HEK293 (cell line): ENCODE measurements at regions not wholly inside any gene's neighbourhood (a gene's known extent, or its start where the extent isn't known, plus 50 kb on each side); places are given as distances from the start of the nearest gene placed in this dataset.

Source experiments
- CTCF ChIA-PET: fragments of 350-600 bp; formaldehyde crosslinking; extraction: SDS; loops from one replicate; lab custom pipeline; 2021; ENCODE audit warnings: antibody characterized with exemption; lab: Yijun Ruan, JAX
- POLR2A ChIA-PET: fragments of 300-600 bp; formaldehyde crosslinking; extraction: SDS; loops from one replicate; lab custom pipeline; 2020; ENCODE audit warnings: antibody characterized with exemption, inconsistent platforms; lab: Yijun Ruan, JAX
- H3K27ac ChIP-seq: fragments of 200-500 bp; sonication (Bioruptor generic); 2 replicates; pipeline ENCODE4 v1.5.1; 2014; ENCODE audit warnings: low read depth, low read length, control low read depth, inconsistent platforms; ENCODE audit errors: extremely low read depth
- H3K36me3 ChIP-seq, 2 experiments: fragments of 200-500 bp in 1 of 2; sonication (Bioruptor generic) in 1 of 2; 1 replicate in 1 of 2; 2 replicates in 1 of 2; pipeline ENCODE4 v1.5.1; 2014 to 2017; ENCODE audit warnings: inconsistent platforms in 2 of 2, low read length in 2 of 2; ENCODE audit not compliant: control insufficient read depth in 2 of 2, insufficient read depth in 1 of 2
- H3K4me1 ChIP-seq: fragments of 200-500 bp; sonication (Bioruptor generic); 2 replicates; pipeline ENCODE4 v1.5.1; 2014; ENCODE audit warnings: mild to moderate bottlenecking, low read length, inconsistent platforms; ENCODE audit not compliant: control insufficient read depth, insufficient read depth
- H3K4me3 ChIP-seq: 2 replicates; pipeline ENCODE4 v1.5.1; 2011; ENCODE audit warnings: low read depth, mild to moderate bottlenecking, control low read depth, low read length, moderate library complexity
- H3K9me3 ChIP-seq: fragments of 200-500 bp; sonication (Bioruptor generic); 2 replicates; pipeline ENCODE4 v1.5.1; 2014; ENCODE audit warnings: low read depth, low read length, inconsistent platforms; ENCODE audit not compliant: control insufficient read depth, insufficient read depth
- MEIS1 ChIP-seq: sonication (generic); formaldehyde crosslinking; IDR thresholded peaks from 2 replicates; pipeline ENCODE4 v1.8.1; 2022; ENCODE audit warnings: missing genetic modification reagents, mild to moderate bottlenecking, borderline replicate concordance
- RBAK ChIP-seq: fragments of 450-650 bp; formaldehyde crosslinking; IDR thresholded peaks from 2 replicates; pipeline ENCODE4 v1.5.1; 2016; ENCODE audit warnings: missing biosample characterization, missing genetic modification characterization
- SP2 ChIP-seq: fragments of 450-650 bp; formaldehyde crosslinking; IDR thresholded peaks from 2 replicates; pipeline ENCODE4 v1.5.1; 2016; ENCODE audit warnings: missing biosample characterization, missing genetic modification characterization
- TCF7L2 ChIP-seq: IDR thresholded peaks from 2 replicates; pipeline ENCODE4 v1.6.1; 2011; ENCODE audit warnings: low read depth, mild to moderate bottlenecking, inconsistent platforms, low read length, moderate library complexity, borderline replicate concordance
- ZBTB48 ChIP-seq: fragments of 450-650 bp; formaldehyde crosslinking; IDR thresholded peaks from 2 replicates; pipeline ENCODE4 v1.5.1; 2016; ENCODE audit warnings: missing biosample characterization, missing genetic modification characterization
- ZNF146 ChIP-seq: fragments of 450-650 bp; formaldehyde crosslinking; IDR thresholded peaks from 2 replicates; pipeline ENCODE4 v1.5.1; 2016; ENCODE audit warnings: missing biosample characterization, missing genetic modification characterization
- ZNF223 ChIP-seq: fragments of 450-650 bp; formaldehyde crosslinking; IDR thresholded peaks from 2 replicates; pipeline ENCODE4 v1.5.1; 2016; ENCODE audit warnings: missing biosample characterization, missing genetic modification characterization
- ZNF266 ChIP-seq: fragments of 450-650 bp; formaldehyde crosslinking; IDR thresholded peaks from 2 replicates; pipeline ENCODE4 v1.5.1; 2016; ENCODE audit warnings: missing biosample characterization, missing genetic modification characterization, low read depth
- ZNF341 ChIP-seq: fragments of 450-650 bp; formaldehyde crosslinking; IDR thresholded peaks from 2 replicates; pipeline ENCODE4; 2016; ENCODE audit warnings: low read depth, missing biosample characterization, missing genetic modification characterization
- ZNF394 ChIP-seq: fragments of 450-650 bp; formaldehyde crosslinking; IDR thresholded peaks from 2 replicates; pipeline ENCODE4 v1.5.1; 2016; ENCODE audit warnings: missing biosample characterization, missing genetic modification characterization, mild to moderate bottlenecking, moderate library complexity, borderline replicate concordance
- ZNF404 ChIP-seq: fragments of 450-650 bp; formaldehyde crosslinking; IDR thresholded peaks from 2 replicates; pipeline ENCODE4 v1.5.1; 2017; ENCODE audit warnings: missing biosample characterization, missing genetic modification characterization
- ZNF48 ChIP-seq: fragments of 450-650 bp; formaldehyde crosslinking; IDR thresholded peaks from 2 replicates; pipeline ENCODE4 v1.5.1; 2016; ENCODE audit warnings: missing biosample characterization, missing genetic modification characterization
- ZNF621 ChIP-seq: fragments of 450-650 bp; formaldehyde crosslinking; IDR thresholded peaks from 2 replicates; pipeline ENCODE4 v1.5.1; 2017; ENCODE audit warnings: missing biosample characterization, missing genetic modification characterization
- ZNF654 ChIP-seq: fragments of 450-650 bp; formaldehyde crosslinking; IDR thresholded peaks from 2 replicates; pipeline ENCODE4 v1.5.1; 2016; ENCODE audit warnings: low read depth, missing biosample characterization, missing genetic modification characterization
- TF ChIP-seq, protein P1 (sequence below): fragments of 450-650 bp; formaldehyde crosslinking; IDR thresholded peaks from 2 replicates; pipeline ENCODE4 v1.5.1; 2017; ENCODE audit warnings: missing biosample characterization, missing genetic modification characterization
- TF ChIP-seq, protein P2 (sequence below): fragments of 450-650 bp; IDR thresholded peaks from 2 replicates; pipeline ENCODE4 v1.5.1; 2018; ENCODE audit warnings: missing biosample characterization, mild to moderate bottlenecking, missing genetic modification characterization
- TF ChIP-seq, protein P3 (sequence below): fragments of 450-650 bp; formaldehyde crosslinking; IDR thresholded peaks from 2 replicates; pipeline ENCODE4 v1.5.1; 2016; ENCODE audit warnings: missing biosample characterization, missing genetic modification characterization
- TF ChIP-seq, protein P4 (sequence below): fragments of 450-650 bp; formaldehyde crosslinking; IDR thresholded peaks from 2 replicates; pipeline ENCODE4 v1.5.1; 2016; ENCODE audit warnings: missing biosample characterization, missing genetic modification characterization
- TF ChIP-seq, protein P5 (sequence below): fragments of 450-650 bp; formaldehyde crosslinking; IDR thresholded peaks from 2 replicates; pipeline ENCODE4 v1.5.1; 2016; ENCODE audit warnings: missing biosample characterization, missing genetic modification characterization

DNA sequence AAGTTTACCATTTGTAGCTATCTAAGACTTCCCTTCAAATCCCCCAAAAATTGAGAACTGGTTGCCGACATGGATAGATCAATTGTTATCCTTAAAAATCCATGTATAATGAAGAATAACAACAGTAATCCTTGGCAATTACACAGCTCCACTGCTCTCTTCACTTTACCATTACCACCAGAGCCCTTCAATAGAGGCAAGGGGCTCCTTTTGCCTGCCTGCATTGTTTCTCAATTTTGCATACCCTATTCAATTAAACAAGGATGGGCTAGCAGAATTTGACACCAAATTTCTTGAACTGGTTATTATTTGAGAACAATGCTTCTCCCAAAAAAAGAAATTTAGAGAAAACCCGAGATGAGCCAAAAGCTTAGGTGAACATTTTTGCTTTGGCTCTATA is 387.8 kb upstream of the PKN2 start:
- Histone ChIP-seq H3K4me1 (no peaks in the 10 kb centered on the region), H3K27ac (no peak overlapping the region), H3K9me3 (no peaks in the 10 kb centered on the region), H3K4me3 (no peak overlapping the region), H3K36me3 (no peaks in the 10 kb centered on the region)
- ChIA-PET POLR2A (no interaction called here), CTCF (interaction anchor here (1.2 kb wide), 1 partner anchor 116 kb away, joined by 4 read pairs; no protein-coding TSS in a partner anchor)
- TF ChIP-seq ZNF341 (tag by site-specific recombination) = no peak
- TF ChIP-seq, protein P1, sequence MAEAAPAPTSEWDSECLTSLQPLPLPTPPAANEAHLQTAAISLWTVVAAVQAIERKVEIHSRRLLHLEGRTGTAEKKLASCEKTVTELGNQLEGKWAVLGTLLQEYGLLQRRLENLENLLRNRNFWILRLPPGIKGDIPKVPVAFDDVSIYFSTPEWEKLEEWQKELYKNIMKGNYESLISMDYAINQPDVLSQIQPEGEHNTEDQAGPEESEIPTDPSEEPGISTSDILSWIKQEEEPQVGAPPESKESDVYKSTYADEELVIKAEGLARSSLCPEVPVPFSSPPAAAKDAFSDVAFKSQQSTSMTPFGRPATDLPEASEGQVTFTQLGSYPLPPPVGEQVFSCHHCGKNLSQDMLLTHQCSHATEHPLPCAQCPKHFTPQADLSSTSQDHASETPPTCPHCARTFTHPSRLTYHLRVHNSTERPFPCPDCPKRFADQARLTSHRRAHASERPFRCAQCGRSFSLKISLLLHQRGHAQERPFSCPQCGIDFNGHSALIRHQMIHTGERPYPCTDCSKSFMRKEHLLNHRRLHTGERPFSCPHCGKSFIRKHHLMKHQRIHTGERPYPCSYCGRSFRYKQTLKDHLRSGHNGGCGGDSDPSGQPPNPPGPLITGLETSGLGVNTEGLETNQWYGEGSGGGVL (tag by site-specific recombination) = no peak
- no peak for TF ChIP-seq ZNF48 (tag by site-specific recombination)
- TF ChIP-seq ZNF146 (tag by site-specific recombination) = no peak
- TF ChIP-seq, protein P2, sequence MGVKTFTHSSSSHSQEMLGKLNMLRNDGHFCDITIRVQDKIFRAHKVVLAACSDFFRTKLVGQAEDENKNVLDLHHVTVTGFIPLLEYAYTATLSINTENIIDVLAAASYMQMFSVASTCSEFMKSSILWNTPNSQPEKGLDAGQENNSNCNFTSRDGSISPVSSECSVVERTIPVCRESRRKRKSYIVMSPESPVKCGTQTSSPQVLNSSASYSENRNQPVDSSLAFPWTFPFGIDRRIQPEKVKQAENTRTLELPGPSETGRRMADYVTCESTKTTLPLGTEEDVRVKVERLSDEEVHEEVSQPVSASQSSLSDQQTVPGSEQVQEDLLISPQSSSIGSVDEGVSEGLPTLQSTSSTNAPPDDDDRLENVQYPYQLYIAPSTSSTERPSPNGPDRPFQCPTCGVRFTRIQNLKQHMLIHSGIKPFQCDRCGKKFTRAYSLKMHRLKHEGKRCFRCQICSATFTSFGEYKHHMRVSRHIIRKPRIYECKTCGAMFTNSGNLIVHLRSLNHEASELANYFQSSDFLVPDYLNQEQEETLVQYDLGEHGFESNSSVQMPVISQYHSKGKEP (tag by site-specific recombination) = no peak
- no peak for TF ChIP-seq ZNF266 (tag by site-specific recombination)
- TF ChIP-seq SP2 (tag by site-specific recombination) = no peak

DNA sequence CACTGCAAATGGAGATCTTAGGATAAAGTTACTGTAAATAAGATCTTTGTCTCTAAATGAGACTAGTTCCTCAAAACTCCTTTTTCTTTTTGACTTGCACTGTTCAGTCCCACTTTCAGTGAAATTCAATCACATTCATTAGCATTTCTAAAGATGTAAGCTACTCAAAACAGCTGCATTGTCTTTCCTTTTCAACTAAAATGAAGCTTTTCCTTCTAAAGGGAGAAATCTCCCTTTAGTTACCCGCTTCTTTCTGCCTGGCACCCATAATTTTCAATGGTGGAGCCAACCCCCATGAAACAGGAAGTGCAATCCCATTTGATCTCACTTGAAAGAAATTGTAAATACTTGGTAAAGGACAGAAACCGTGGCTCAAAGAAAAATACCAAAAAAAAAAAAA is 387.4 kb upstream of the PKN2 start:
- TF ChIP-seq ZNF621 = no peak
- no peak for TF ChIP-seq ZBTB48 (tag by site-specific recombination)
- no peak for TF ChIP-seq TCF7L2
- TF ChIP-seq, protein P3, sequence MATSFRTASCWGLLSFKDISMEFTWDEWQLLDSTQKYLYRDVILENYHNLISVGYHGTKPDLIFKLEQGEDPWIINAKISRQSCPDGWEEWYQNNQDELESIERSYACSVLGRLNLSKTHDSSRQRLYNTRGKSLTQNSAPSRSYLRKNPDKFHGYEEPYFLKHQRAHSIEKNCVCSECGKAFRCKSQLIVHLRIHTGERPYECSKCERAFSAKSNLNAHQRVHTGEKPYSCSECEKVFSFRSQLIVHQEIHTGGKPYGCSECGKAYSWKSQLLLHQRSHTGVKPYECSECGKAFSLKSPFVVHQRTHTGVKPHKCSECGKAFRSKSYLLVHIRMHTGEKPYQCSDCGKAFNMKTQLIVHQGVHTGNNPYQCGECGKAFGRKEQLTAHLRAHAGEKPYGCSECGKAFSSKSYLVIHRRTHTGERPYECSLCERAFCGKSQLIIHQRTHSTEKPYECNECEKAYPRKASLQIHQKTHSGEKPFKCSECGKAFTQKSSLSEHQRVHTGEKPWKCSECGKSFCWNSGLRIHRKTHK (tag by site-specific recombination) = no peak
- TF ChIP-seq, protein P4, sequence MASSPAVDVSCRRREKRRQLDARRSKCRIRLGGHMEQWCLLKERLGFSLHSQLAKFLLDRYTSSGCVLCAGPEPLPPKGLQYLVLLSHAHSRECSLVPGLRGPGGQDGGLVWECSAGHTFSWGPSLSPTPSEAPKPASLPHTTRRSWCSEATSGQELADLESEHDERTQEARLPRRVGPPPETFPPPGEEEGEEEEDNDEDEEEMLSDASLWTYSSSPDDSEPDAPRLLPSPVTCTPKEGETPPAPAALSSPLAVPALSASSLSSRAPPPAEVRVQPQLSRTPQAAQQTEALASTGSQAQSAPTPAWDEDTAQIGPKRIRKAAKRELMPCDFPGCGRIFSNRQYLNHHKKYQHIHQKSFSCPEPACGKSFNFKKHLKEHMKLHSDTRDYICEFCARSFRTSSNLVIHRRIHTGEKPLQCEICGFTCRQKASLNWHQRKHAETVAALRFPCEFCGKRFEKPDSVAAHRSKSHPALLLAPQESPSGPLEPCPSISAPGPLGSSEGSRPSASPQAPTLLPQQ = no peak
- TF ChIP-seq RBAK (tag by site-specific recombination) = no peak
- TF ChIP-seq, protein P5, sequence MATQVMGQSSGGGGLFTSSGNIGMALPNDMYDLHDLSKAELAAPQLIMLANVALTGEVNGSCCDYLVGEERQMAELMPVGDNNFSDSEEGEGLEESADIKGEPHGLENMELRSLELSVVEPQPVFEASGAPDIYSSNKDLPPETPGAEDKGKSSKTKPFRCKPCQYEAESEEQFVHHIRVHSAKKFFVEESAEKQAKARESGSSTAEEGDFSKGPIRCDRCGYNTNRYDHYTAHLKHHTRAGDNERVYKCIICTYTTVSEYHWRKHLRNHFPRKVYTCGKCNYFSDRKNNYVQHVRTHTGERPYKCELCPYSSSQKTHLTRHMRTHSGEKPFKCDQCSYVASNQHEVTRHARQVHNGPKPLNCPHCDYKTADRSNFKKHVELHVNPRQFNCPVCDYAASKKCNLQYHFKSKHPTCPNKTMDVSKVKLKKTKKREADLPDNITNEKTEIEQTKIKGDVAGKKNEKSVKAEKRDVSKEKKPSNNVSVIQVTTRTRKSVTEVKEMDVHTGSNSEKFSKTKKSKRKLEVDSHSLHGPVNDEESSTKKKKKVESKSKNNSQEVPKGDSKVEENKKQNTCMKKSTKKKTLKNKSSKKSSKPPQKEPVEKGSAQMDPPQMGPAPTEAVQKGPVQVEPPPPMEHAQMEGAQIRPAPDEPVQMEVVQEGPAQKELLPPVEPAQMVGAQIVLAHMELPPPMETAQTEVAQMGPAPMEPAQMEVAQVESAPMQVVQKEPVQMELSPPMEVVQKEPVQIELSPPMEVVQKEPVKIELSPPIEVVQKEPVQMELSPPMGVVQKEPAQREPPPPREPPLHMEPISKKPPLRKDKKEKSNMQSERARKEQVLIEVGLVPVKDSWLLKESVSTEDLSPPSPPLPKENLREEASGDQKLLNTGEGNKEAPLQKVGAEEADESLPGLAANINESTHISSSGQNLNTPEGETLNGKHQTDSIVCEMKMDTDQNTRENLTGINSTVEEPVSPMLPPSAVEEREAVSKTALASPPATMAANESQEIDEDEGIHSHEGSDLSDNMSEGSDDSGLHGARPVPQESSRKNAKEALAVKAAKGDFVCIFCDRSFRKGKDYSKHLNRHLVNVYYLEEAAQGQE = no peak
- TF ChIP-seq ZNF654 = no peak
- no peak for TF ChIP-seq MEIS1 (CRISPR knock-in tag)
- TF ChIP-seq ZNF404 (tag by site-specific recombination) = no peak
- no peak for TF ChIP-seq ZNF394 (tag by site-specific recombination)
- no peak for TF ChIP-seq ZNF223 (tag by site-specific recombination)
- Histone ChIP-seq H3K4me1 (no peaks in the 10 kb centered on the region), H3K27ac (no peak overlapping the region), H3K4me3 (no peak overlapping the region), H3K36me3 (no peaks in the 10 kb centered on the region), H3K9me3 (no peaks in the 10 kb centered on the region)
- ChIA-PET POLR2A (no interaction called here), CTCF (interaction anchor here (0.7 to 1.2 kb wide), 2 partner anchors 116 to 227 kb away, joined by 4 read pairs; no protein-coding TSS in a partner anchor)
